Glomerular endothelial cell (primary cell): ENCODE measurements at regions not wholly inside any gene's neighbourhood (a gene's known extent, or its start where the extent isn't known, plus 50 kb on each side); places are given as distances from the start of the nearest gene placed in this dataset.

ENCODE experiments used
- DNase-seq: peaks from one replicate; pipeline ENCODE4 v3.0.0-alpha.2; 2011; ENCODE audit warnings: low read depth, low spot score; ENCODE audit errors: extremely low read depth

DNA sequence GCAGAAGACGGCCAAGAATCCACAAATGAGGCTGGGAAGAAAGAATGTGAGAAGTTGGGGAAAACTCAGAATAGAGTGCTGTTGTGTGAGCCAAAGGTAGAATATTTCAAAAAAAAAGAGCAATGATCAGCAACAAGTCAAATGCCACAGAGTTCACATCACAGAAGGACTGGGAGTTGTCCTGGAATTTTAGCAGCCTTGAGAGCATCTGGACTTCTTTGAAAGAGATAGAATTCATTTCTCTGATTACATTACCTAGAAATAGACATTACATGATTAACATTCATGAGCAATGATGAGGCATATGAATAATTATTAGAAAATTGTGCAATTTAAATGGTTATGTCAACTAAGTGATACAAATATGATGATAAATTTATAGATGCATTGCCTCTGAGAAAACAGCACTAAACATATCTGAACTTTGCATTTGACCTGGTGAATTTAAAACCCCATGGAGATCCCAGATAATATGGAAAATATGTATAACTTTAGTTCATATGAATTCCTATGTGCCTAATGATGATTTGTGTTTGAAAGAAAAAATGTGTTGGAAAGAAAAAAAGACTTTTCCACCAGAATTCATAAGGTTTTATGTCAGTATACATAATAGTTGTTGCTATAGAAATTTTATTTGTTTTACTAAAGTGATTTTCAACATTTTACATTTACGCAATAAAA is 186.2 kb downstream of the POSTN start:
- no peak for DNase-seq

DNA sequence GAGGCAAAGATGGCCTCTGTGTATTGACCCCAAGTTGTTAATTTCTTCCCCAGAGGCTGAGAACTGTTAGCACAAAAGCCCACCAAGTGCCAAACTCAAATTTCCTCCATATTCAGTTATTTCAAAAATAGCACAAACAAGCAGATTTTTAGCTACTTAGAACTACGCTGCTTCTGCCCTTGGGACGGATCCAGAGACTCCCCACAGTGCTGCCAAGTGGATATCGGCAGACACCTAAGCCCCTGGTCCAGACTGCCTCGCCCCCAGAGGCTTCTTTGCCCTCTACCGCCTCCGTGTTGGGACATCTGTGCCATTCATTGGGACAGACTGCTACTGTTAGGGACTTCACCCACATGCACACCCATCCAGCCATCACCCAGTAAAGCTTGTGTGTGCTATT is 188.3 kb downstream of the POSTN start:
- no peak for DNase-seq

DNA sequence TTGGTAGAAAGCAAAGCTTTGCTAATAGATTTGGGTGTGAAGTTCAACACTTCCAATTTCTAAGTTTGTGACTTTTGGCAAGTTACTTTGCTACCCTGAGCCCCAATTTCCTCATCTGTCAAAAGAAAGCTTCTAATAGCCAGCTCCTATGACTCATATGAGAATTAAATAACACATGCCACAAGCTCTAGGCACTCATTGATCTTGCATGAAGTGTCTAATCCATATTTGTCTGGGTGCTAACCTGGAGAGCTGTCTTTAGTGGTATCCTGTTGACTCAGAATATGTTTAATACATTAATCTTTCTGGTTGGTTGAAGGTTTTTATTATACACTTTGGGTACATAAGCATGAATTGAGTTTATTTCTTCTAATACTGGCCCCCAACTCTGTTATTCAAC is 188.8 kb downstream of the POSTN start:
- no peak for DNase-seq

DNA sequence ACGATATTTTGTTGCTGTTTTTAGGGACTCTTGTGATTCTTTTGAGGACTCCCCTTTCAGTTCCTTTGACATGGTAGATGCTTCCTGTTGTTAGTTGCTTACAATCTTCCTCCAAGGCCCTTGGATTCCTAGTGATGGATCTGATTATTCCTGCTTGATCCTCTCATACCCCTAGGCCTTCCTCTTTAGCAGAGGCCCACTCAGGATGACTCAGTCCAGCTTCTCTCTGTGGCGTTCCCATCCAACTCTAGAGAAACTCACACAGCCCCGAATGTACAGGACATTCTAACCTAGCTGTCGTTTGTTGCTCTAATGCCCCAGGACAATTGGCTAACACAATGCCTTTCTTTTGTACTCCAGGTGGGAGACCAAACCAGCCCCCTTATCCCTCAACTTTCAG is 191.4 kb downstream of the POSTN start:
- DNase-seq: no peak

DNA sequence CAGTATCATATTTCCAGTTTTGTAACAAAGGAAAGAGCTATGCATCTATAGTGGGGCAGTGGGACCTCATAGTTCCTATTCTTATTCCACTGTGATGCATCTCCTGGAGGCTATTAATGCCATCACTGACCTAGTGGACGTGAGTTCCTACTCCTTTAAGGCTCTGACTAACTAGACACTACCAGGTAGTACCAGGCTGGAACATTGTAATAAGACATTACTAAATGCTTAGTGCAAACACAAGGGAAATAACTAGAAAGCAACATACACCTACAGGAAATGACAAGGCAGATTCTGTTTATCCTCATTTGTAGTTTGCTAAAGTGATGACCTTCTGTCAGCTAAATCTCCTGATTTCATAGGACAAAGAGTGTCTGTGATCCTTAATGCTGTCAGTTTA is 192.5 kb downstream of the POSTN start:
- no peak for DNase-seq

DNA sequence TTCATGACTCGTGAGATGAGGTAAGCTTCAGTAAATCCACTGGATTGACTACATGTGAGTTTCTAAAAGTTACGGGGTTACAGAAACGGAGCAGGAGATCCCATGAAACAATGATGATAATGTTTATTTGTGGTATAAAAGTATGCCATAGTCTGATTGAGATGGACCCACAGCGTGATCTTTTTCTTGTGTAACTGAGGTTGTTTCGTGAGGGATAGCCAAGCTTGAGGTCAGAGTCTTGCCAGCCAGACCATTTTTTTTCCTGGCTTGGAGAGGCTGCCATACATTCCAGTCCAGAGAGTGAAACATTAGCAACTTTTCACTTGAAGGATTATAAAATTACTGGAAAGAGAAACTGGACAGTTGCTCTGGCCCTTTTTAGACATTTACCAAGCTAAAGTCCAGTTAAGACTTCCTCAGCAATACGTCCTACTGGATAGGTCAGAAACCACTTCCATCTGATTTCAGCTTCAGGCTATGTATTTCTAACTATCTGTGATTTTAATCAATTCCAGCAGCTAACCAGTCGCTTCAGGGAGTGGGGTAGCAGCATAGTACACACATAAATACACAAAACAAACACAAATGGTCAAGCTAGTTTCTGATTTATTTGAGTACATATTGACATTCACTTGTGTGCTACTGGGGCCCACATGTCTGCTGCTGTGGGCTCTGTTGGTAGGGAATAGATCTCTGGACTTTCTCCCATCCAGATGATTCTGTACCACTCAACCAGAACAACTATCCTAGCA is 194.6 kb downstream of the POSTN start:
- DNase-seq: no peak

DNA sequence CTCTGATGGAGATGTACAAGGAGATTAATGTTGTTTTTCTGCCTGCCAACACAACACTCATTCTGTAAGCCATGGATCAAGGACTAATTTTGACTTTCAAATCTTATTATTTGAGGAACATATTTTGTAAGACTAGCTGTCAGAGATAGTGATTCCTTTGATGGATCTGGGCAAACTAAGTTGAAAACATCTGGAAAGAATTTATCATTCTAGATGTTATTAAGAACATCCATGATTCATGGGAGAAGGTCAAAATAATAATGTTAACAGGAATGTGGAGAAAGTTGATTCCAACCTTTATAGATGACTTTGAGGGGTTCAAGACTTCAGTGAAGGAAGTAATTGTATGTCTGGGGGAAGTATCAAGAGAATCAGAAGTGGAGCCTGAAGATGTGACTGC is 196.8 kb downstream of the POSTN start:
- no peak for DNase-seq

DNA sequence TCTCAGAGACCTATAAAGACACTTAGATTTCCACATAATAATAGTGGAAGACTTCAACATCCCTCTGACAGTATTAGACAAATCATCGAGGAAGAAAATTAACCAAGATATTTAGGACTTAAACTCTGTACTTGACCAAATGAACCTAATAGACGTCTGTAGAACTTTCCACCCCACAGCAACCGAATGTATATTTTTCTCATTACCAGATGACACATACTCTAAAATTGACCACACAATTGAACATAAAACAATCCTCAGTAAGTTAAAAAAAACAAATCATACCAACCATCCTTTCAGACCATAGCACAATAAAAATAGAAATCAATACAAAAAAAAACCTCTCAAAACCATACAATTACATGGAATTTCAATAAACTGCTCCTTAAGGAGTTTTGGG is 201.0 kb downstream of the POSTN start:
- no peak for DNase-seq

DNA sequence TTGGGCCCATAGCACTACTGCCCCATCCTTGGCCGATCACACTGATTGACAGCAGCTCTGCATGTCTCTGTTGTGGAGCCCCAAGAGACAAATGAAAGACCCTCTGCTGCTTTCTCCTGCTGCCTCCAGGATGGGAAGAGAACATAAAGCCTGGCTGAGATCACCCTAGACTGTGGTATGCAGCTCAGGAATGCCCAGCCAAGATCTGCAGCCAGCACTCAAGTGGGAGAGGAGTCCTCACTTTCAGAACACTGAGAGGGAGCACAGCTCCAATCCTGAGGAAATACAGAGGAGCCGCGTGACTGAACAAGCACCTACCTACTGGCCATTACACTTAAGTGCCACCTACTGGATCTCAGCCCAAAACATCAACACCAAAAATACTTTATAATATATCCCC is 203.0 kb downstream of the POSTN start:
- no peak for DNase-seq

DNA sequence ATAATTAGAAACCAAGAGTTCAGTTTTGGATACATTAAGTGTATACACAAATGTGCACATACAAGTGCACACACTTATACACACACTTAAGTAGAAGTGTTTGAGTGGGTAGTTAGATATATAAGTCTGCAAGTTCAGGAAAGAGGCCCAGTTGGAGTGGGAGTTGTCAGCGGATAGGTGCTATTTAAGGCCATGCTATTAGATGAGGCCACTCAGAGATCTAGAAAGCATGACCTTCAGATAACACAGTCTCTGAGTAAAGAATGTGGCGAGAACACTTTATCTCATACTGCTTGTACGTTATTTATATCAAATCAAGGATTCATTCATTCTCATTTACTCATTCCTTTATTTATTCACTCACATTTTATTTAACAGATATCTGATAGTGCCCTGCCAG is 206.2 kb downstream of the POSTN start:
- DNase-seq: no peak

DNA sequence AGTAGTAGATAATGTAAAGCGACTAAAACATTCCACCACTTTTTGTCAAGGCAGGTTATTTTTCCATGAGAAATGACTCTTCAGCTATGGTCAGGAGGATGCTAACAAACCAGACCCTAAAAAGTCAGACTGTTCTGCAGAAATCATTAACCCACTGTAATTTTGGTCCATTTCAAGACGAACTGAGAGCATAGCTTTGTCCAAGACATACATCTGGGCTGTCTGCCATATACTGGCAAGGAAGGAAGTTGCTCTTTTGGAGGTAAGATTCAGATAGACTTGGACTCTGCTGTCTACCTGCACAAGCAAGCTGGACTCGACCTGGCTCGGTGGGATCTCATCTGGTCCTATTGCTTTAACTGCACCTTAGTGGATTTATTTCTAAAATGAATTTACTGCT is 207.8 kb downstream of the POSTN start:
- DNase-seq: no peak

DNA sequence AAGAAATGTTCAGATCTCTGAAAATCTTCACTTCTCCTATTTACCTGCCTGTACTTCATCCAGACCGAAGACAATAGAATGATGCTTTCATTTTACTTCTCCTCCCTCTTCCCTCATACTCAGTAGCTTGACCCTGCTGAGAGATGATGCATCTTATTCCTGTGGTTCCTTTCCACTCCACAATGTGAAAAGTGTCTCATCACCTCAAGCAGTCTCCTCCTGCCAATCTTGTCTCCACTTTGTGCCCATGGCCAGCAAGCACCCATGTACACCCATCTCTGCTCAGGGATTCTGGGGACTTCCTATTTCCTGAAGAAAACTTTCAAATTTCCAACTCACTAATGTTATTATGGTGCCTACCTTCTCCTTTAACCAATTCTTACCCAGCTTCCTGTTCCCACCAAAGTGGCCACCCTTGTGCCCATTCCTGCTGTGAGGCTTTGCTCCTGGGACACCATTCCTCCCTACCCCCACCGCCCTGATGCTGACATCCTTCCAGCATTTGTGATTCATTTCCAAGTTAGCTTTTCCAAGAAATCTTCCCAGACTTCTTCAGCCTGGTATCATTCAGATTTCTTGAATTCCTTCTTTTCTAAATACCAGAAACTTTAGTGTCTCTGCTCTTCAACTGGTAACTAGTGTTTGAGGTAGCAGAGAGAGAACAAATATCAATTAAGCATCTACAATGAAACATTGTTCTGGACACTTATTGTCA is 212.5 kb downstream of the POSTN start:
- DNase-seq: no peak

DNA sequence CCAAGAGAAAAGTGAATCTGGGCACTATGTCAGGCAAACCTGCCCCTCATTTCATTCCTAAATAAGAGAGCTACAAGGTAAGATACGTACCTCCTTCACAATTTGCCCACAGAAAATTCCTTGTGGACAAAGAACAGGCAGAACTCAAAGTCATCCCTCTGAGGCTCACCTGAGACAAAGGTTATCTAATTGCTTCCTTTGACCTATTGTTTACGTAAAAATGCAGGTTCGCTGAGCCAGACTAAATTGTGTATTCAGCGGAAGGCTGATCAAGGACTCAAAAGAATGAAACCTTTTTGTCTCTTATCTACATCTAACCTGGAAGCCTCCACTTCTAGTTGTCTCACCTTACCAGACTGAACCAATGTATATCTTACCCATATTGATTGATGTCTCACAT is 213.3 kb downstream of the POSTN start:
- DNase-seq: no peak

DNA sequence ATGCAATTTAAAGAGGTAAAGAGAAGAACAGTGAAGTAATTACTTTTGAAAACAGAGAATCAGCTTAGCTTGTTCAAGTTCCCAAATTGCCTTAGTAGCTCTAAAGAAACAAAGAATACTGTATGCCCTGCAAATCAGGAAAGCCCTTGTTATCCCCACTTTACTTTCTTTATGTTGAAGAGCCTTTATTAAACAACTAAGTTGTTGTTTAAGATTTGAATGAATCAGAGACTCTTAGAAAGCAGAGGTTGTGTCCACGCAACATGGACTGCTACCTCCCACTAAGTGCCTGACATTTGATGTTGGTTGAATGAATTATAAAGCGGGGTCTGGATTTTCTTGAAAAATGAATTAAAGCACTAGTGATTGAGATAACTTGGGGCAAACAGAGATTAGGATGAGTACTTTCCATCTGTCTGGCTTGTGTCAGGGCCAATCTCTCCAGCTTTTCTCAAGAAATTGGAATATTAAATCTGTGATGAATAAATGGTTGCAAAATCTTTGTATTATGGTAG is 214.7 kb downstream of the POSTN start:
- no peak for DNase-seq

DNA sequence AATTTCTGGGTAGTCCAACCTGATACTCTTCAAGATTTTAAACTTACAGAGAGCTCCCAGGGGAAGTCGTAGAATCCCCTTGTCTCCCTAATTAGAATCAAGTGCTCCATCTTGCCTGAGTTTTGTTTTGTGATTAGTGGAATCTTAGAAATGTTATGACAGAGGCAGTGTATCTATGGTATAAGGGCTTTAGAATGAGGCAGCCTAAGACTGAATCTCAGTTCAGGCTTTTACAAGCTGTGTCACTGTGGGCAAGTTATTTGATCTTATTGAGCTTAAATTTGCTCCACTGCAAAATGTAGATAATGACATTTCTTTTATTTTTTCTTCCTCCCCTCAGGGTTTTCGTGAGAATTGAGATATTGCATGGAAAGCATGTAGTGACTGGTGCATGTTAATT is 215.5 kb downstream of the POSTN start:
- no peak for DNase-seq

DNA sequence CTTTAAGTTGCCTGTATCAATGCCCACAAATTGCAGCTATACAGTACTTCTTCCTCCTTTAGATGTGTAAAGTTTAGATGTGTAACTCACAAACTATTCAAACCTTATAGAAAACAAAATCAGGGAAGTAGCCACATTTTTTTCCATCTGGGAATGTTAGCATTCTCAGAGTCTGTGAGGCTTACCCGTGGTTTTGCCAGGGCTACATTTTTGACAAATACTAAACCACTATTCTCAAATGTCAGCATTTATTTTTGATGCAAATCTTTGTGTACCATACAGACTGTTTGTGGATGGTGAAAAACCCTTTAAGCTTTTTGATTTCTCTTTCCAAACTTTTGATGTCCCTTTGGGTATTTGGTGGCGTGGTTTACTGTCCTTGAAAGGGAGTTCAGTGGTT is 216.4 kb downstream of the POSTN start:
- no peak for DNase-seq

DNA sequence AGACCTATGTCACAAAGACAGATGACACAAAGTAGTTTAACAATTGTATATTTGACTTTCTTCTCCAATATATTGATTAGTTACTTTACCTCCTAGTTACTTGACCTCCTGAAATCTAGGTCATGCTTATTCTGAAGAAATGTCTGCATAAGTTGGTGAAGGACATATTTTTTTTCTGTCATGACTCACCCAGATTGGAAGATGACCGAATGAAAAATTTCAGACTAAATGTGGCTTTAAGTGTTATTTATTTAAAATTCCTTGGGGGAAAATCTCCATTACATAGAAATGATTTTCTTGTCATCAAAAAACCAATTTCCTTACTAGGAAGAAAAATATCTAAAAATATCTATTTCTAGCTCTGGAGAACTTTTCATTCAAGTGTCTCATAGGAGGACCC is 217.1 kb downstream of the POSTN start:
- DNase-seq: no peak

DNA sequence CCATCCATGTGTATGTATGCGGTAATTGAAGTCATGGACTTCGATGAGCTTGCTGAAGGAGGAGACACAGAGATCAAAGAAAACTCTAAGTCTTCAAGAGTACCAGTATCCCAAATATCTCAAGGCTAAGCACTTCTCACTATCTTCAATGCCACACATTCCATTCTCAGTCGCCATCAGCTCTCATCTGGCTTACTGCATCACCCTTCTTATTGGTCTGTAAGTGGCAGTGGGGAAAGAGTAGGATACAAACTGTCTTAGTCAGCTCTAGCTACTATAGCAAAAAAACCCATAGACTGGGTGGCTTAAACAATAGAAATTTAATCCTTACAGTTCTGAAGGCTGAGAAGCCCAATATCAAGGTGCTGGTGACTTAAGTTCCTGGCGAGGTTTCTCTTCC is 218.7 kb downstream of the POSTN start:
- no peak for DNase-seq

DNA sequence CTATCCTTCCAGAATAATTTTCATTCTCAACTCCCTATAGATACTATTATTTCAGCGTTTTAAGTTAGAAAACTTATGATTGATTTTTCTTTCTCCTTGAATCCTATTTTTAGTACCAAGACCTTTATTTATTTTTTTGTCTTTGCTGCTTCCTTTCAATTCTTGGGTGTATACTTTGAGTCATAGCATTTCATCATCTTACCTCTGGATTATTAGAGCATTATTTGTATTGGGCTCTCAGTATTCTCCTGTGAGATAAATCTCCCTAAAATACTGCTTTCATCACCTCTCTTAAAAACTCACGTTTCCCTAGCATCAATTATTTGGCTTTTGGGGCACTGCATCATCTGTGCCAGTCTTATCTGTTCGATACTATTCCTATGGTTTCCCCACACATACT is 222.8 kb downstream of the POSTN start:
- DNase-seq: no peak

DNA sequence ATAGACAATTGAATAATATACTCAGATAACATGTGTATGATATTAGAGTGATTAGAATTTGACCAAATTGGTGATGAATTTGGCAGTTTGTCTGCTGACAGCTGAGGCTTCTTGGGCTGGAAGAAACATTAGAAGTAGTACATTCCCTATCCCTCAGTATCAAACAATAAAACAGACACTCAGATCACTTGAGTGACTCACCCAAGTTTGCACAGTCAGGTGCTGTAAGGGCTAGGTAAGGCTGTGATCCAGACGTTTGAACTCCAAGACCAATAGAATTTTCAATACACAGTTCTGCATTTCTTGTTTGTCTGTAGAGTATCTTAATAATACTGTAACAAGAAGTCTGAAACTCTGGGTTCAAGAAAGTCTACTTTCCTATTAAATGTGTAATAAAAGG is 223.5 kb downstream of the POSTN start:
- DNase-seq: no peak

DNA sequence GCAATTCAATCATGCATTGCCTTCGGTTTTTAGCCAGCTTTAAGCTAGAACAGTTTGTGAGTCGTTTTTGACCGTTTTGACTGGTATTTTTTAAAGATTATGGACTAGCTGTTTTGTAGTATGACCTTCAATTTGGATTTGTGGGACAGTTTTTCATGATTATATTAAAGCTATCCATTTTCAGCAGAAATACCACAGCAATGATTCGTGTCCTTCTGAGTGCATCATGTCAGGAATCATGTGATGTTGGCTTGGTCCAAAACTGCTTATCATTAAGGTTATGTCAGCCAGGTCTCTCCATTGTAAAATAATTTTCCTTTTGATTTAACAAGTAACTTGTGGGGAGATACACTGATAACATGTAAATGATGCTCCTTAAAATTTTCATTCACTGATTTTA is 229.0 kb downstream of the POSTN start:
- no peak for DNase-seq

DNA sequence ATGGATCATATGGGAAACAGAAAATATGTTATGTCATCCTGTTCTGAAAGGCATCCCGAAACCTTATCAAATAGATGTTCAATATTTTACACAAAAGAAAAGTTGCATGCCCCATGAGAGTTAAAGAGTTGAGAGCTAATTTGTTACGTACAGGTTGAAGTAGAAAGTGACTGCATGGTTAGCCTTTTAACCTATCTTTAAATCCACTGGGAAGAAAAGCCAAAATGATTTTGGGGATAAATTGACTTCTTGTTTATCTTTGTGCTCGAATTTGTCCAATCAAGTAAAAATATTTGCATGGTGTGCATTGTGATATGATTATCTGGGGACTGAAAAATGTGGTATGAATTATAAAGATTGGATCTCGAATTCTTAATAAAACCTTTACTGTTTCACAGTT is 230.1 kb downstream of the POSTN start:
- no peak for DNase-seq
